ENCODE measurements at regions not wholly inside any gene's neighbourhood (a gene's known extent, or its start where the extent isn't known, plus 50 kb on each side); places are given as distances from the start of the nearest gene placed in this dataset.

GRCh38 chr1:190949939-190950338 lies 472.3 kb upstream of the BRINP3 start:
- TF ChIP-seq POLR2AphosphoS5 (IDR thresholded peaks at IDR 0.05), result no peak
- TF ChIP-seq CTCF (IDR thresholded peaks at IDR 0.05 in 8 of 11, conservative IDR thresholded peaks at IDR 0.05 in 3 of 11), result no peak
